B cell (primary cell): ENCODE measurements at regions not wholly inside any gene's neighbourhood (a gene's known extent, or its start where the extent isn't known, plus 50 kb on each side); places are given as distances from the start of the nearest gene placed in this dataset.

ENCODE experiments used
- CTCF ChIP-seq: fragments of 200-600 bp; IDR thresholded peaks from one replicate; pipeline ENCODE4 v1.8.0; 2022; ENCODE audit warnings: antibody characterized with exemption, mild to moderate bottlenecking
- EZH2 ChIP-seq: IDR thresholded peaks from 2 replicates; pipeline ENCODE4 v1.6.1; 2012; ENCODE audit warnings: borderline replicate concordance, low read depth, mild to moderate bottlenecking, moderate library complexity, low read length; ENCODE audit not compliant: insufficient read depth, poor library complexity, severe bottlenecking

- no peak for TF ChIP-seq CTCF
- TF ChIP-seq EZH2, result no peak
Observed at GRCh38 chr21:38729291-38729690, 76.4 kb upstream of the ETS2 start.
